ENCODE measurements at regions not wholly inside any gene's neighbourhood (a gene's known extent, or its start where the extent isn't known, plus 50 kb on each side); places are given as distances from the start of the nearest gene placed in this dataset.
"Not testable (repeated sequence)": the region's sequence is repeated elsewhere in the genome, so short reads cannot be mapped to it uniquely, and the experiment has no call there.

DNA sequence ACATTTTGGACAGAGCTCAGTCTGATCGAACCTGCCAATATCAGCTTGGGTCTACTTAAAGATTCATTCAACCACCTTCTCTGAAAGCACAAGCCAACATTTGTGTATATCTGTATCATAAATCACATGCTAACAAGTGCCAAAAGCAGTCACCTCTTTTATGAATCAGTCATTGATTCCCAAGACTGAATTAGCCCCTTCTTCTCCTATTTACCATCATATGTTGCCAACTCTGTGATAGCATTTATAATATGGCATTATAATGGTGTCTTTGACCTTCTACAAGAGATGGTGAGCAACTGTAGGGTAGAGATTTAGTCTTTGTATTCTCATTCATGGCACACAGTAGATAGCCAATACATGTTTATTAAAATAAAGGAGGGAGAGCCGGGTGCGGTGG is 61.4 kb downstream of the DDX53 start:
- H3K27ac ChIP-seq = no peak overlapping the region
- no peaks in the 10 kb centered on the region for H3K36me3 ChIP-seq
- 86 to 92% methylated on average over 1 to 3 of the region's 3 CpGs for WGBS, 2 donors
- no peaks in the 10 kb centered on the region for H3K27me3 ChIP-seq
- no peaks in the 10 kb centered on the region for H3K9me3 ChIP-seq
- no peaks in the 10 kb centered on the region for H3K4me1 ChIP-seq
- intact Hi-C loops (cut with DNase I) = no loop called here
- DNase-seq = no peak
- H3K4me3 ChIP-seq = no peak overlapping the region
- no peak for TF ChIP-seq POLR2A (IDR thresholded peaks at IDR 0.05)
- TF ChIP-seq, protein P1, sequence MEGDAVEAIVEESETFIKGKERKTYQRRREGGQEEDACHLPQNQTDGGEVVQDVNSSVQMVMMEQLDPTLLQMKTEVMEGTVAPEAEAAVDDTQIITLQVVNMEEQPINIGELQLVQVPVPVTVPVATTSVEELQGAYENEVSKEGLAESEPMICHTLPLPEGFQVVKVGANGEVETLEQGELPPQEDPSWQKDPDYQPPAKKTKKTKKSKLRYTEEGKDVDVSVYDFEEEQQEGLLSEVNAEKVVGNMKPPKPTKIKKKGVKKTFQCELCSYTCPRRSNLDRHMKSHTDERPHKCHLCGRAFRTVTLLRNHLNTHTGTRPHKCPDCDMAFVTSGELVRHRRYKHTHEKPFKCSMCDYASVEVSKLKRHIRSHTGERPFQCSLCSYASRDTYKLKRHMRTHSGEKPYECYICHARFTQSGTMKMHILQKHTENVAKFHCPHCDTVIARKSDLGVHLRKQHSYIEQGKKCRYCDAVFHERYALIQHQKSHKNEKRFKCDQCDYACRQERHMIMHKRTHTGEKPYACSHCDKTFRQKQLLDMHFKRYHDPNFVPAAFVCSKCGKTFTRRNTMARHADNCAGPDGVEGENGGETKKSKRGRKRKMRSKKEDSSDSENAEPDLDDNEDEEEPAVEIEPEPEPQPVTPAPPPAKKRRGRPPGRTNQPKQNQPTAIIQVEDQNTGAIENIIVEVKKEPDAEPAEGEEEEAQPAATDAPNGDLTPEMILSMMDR (IDR thresholded peaks at IDR 0.05) = no peak

DNA sequence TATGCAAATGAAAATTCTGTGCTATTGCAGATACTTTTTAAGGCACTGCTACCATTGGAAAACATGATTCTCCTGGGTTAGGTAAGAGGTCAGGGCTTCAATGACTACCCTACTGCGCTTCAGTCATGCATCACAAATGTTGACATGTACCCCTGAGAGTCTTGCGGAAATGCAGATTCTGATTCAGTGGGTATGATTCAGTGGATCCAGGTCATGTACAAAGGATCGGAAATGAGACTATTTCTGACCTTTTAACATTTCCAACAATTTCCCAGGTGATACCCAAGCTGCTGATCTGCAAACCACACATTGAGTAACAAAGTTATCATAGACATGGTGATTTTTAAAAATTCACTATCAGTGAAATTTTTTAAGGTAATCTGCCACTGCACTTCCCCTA is 62.6 kb downstream of the DDX53 start:
- Histone ChIP-seq H3K4me3 (no peak overlapping the region), H3K27me3 (no peaks in the 10 kb centered on the region), H3K9me3 (no peaks in the 10 kb centered on the region), H3K36me3 (no peaks in the 10 kb centered on the region), H3K4me1 (no peaks in the 10 kb centered on the region), H3K27ac (no peak overlapping the region)
- intact Hi-C loops (cut with DNase I) = no loop called here
- WGBS, 2 donors = 73 to 86% methylated on average over 1 to 3 of the region's 3 CpGs
- no peak for TF ChIP-seq POLR2A (IDR thresholded peaks at IDR 0.05)
- TF ChIP-seq, protein P1 (IDR thresholded peaks at IDR 0.05) = no peak
- DNase-seq = no peak

DNA sequence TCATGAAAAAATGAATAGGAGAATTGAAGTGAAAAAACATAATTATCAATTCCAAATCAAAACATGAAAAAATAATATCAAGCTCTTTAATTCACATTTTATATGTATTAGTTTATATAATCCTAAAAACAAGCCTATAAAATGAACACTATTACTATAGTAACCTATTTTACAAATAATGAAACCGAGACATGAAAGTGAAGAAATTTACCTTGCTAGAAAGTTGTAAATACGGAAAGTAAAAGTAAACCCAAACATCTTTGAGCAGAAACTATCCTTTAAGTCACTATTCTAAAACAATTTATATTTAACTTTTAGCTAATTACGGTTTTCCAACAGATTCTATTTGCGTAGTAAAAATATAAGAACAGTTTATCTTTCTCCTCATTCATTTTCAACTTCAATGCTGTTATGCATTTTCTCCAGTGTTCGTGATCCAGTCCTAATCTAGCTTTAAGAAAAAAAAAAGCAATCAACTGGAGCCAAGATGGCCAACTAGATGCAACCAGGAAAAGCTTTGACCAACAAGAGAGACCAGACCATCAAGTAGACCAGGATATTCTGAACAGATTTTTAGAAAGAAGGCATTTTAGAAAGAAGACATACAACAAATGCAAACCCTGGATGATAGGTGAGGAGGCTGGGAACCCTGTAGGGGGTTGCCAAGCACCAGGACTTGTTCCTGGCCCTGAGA is 67.0 kb downstream of the DDX53 start:
- Histone ChIP-seq H3K4me1 (no peaks in the 10 kb centered on the region), H3K27me3 (no peaks in the 10 kb centered on the region), H3K27ac (no peak overlapping the region), H3K4me3 (no peak overlapping the region), H3K36me3 (no peaks in the 10 kb centered on the region), H3K9me3 (no peaks in the 10 kb centered on the region)
- WGBS, 2 donors = 66 to 91% methylated on average over 4 to 5 of the region's 5 CpGs
- TF ChIP-seq, protein P1 (IDR thresholded peaks at IDR 0.05) = no peak
- TF ChIP-seq POLR2A (IDR thresholded peaks at IDR 0.05) = no peak
- intact Hi-C loops (cut with DNase I) = no loop called here
- no peak for DNase-seq

DNA sequence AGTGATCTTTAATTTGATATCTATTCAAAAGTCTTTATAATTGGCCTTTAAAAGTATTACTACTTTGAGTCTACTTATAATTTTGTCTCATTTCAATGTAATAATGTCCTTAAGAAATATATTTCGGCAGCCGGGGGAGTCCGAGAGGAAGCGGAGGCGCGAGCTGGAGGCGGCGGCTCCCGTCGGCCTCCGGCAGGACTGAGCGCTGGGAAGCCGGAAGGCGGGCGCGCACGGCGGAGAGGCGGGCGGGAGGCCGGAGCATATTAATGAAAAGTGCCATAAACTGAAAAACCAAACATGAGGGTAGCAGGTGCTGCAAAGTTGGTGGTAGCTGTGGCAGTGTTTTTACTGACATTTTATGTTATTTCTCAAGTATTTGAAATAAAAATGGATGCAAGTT is 75.7 kb downstream of the DDX53 start:
- H3K9me3 ChIP-seq; DNase-seq; H3K36me3 ChIP-seq; H3K4me3 ChIP-seq; intact Hi-C loops (cut with DNase I); H3K4me1 ChIP-seq; H3K27me3 ChIP-seq; H3K27ac ChIP-seq: not testable (repeated sequence)
- 93% methylated on average over 21 of the region's 21 CpGs; no CpG with 5 or more reads in 1 of the 2 donors for WGBS, 2 donors

DNA sequence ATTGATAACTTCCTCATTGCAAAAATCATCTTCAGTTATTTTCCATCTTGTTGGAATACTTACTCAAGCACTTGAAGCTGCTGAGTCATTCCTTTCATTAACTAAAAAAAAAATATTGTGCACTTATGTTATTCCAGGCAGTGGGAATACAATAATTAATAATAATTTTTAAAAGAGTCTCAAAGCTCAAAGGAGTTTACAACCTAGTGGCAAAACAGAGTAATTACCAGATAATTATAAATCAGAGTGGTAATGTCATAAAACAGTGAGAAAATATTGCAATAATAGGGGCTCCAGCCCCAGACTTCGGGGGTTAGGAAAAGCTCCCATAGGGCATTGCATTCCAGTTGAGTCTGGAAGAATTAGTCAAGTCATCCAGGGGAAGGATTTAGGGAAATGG is 79.6 kb downstream of the DDX53 start:
- no peaks in the 10 kb centered on the region for H3K9me3 ChIP-seq
- H3K4me1 ChIP-seq = no peaks in the 10 kb centered on the region
- intact Hi-C loops (cut with DNase I) = no loop called here
- DNase-seq = no peak
- TF ChIP-seq POLR2A (IDR thresholded peaks at IDR 0.05) = no peak
- TF ChIP-seq, protein P1 (IDR thresholded peaks at IDR 0.05) = peak in 1 of 6 experiments; percentile 14
- H3K27me3 ChIP-seq = no peaks in the 10 kb centered on the region
- H3K36me3 ChIP-seq = no peaks in the 10 kb centered on the region
- WGBS, 2 donors = 42 to 77% methylated on average over 1 of the region's 1 CpG
- H3K27ac ChIP-seq = no peak overlapping the region
- no peak overlapping the region for H3K4me3 ChIP-seq

DNA sequence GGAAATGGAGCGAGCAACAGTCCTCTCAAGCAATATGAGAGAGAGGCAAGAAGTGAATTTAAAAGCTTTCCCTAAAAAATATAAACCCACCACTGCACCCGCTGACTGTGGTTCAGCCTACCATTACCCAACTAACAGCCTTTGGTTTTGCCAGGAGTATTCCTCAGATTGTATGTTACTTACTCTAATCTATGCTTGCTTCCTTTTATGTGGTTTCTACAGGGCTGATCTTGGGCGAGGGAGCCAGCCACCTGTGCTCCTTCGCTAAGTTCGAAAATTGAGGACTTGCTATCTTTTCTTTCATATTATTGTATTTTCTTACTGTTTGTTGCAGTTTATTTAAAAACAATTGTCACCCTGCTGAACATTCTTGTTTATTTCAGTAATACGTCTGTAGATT is 101.1 kb downstream of the DDX53 start:
- H3K9me3 ChIP-seq = no peaks in the 10 kb centered on the region
- no peaks in the 10 kb centered on the region for H3K36me3 ChIP-seq
- no peak overlapping the region for H3K4me3 ChIP-seq
- no peak overlapping the region for H3K27ac ChIP-seq
- no peak for DNase-seq
- WGBS, 2 donors = 73 to 87% methylated on average over 6 of the region's 6 CpGs
- no peaks in the 10 kb centered on the region for H3K27me3 ChIP-seq
- no peak for TF ChIP-seq POLR2A (IDR thresholded peaks at IDR 0.05)
- TF ChIP-seq, protein P1 (IDR thresholded peaks at IDR 0.05) = no peak
- no peaks in the 10 kb centered on the region for H3K4me1 ChIP-seq
- intact Hi-C loops (cut with DNase I) = no loop called here

All from esophagus squamous epithelium (tissue), 5 donors.